Ureter (tissue), 1 donor: ENCODE measurements at regions not wholly inside any gene's neighbourhood (a gene's known extent, or its start where the extent isn't known, plus 50 kb on each side); places are given as distances from the start of the nearest gene placed in this dataset.
A peak's percentile ranks its signal among the peaks of the same experiment; 100 is the strongest.

Experiments
- DNase-seq: peaks from one replicate; pipeline ENCODE4 v3.0.0-alpha.2; 2020; ENCODE audit warnings: low spot score
- donor health status: DM: yes; HTN: yes; CAD: no.

DNA sequence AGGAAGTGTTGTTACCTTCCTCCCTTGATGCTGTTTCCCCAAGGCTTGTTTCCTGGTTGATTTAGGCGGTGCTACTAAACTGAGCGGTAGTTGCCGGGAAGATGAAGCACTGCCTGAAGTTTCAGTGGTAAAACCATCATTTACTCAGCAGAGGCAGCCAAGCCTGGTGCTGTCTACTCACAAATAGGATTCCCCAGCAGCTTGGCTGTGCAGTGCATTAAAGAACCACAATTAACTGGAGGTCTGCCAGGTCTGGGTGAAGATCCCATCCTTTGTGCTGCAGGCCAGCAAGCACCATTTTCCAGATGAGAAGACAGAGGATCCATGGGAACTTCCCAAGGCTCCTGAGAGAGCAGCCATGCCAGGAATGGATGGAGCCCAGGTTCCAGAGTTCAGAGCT lies 231.9 kb upstream of the E2F8 start:
- DNase-seq = no peak

DNA sequence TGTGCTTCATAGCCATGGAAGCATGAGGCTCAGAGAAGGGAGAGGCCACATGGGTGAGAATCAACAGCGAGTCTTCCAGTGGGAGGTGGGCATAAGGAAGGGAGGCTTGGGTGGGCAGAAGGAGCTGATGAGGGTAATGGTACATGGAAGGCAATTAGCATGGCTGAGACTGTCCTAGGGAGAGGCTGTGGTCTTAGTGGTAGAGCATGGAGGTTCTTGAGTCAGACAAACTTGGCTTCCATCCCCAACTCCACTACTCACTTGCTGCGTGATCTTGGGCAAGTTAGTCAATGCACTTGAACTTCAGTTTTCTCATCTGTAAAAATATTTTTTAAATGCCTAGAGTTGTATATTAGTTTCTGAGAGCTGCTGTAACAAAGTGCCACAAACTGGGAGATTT lies 227.2 kb upstream of the E2F8 start:
- no peak for DNase-seq

DNA sequence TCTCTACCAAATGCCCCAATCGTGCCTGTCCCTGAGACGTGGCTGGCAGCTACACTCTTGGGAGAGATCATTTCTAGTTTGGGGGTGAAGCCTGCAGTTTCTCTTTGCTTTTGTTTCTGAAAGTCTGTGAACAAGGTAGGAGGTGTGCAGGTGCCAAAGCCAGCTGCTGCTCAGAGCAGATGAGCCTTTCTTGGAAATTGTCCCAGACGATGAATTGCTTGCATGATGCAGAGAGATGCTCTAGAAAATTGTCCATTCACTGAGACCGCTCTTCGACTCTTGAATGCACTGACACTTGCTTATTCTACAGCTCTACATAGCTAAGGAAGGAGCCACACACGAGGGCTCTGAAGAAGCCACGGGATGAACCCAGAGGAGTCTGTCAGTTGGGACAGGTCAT lies 225.6 kb upstream of the E2F8 start:
- DNase-seq = no peak

GRCh38 chr11:19463976-19464375 lies 223.2 kb upstream of the E2F8 start:
- DNase-seq = no peak

DNA sequence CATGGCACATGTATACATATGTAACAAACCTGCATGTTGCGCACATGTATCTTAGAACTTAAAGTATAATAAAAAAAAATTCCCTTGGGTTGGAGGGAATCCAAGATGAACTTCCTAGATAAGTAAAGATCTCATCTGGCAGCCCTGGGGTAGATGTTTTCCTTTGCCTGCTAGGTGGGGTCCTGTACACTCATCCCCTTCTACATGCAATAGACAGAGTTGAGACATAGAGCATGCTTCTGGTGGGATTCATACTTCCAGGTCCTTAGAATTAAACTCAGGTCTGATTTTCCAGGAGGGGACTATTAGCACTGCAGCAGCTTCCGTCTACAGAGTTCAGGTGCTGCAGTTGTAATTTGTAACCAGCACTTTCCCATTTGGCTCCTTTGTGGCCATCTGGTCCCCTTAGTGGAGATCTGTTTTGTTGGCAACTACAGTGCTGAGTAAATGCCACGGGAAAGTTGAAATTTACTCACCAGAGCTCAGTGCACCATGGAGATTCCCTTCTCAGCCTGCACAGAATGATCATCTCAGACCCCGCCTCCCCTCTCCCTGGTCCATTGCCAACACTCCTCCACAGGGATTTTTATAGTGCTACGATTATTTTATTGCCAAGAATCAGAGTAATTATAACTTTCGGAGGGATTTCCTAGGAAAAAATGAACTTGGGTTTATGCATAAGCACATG lies 220.1 kb upstream of the E2F8 start:
- DNase-seq = peak; percentile 58

- DNase-seq = no peak
Measured at GRCh38 chr11:19459240-19459639, 218.5 kb upstream of the E2F8 start.

GRCh38 chr11:19458721-19459120 lies 218.0 kb upstream of the E2F8 start:
- DNase-seq = no peak

DNA sequence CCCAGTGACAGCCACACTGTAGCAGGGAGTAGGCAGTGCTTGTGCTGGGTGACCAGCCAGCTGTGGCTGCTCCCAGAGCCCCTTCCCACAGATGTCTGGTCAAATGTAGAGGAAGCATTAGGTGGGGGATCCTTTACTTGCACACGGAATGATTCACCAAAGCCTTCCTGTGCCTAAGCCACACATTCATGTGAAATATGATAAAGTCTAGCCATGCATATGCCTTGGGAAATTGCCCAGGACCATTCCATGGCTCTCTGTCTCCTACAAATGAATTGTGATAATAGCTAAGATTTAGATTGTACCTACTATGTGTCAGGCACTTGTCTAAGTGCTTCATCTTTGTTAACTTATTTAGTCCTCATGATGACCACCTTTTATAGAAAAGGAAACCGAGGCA lies 217.5 kb upstream of the E2F8 start:
- no peak for DNase-seq

DNA sequence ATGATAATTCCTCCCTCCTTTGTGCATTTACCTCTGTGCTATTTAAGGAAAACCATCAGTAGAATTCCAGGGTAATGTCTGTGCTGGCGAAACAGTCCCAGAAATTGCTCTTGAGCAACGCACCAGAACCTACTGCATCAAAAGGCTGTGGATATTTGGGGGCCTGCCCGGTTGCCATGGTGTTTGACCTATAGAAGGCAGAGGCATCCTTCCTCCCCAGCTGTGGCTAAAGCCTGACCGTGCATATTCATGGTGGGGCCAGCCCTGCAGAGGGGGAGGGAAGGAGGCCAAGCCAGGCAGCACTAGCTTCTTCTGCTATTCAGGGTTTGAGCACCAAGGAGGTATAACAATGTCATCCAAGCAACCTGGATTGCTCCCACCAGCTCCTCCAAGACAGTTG lies 215.0 kb upstream of the E2F8 start:
- DNase-seq = no peak

DNA sequence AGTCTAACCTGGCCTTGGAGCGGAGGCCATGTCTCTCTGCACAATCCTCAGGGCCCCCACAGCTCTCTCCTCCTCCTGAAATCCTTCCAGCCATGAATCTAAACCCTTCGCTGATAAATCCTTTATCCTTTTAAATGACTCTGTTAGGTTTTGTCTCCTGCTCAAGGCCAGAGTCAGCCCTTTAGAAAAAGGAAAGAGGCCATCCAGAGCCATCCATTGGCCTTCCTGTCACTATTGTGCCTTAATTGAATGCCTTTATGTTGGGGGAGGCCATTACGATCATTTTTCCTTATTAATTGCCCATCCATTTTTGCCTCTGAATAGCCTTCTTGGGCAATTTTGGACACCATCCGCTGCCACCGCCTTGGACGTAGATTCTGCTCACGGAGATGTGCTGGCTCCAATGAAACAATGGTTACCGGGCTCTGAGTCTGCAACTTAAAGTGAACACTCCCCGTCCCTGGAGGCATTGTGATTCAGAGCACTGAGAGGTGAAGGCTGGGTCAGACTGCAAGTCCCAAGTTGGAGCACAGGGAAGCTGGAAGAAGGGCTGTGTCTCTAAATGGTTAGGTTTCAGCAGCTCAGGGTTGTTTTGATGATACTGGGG lies 213.0 kb upstream of the E2F8 start:
- DNase-seq = no peak

- DNase-seq = no peak
Measured at GRCh38 chr11:19451609-19452008, 210.9 kb upstream of the E2F8 start.

DNA sequence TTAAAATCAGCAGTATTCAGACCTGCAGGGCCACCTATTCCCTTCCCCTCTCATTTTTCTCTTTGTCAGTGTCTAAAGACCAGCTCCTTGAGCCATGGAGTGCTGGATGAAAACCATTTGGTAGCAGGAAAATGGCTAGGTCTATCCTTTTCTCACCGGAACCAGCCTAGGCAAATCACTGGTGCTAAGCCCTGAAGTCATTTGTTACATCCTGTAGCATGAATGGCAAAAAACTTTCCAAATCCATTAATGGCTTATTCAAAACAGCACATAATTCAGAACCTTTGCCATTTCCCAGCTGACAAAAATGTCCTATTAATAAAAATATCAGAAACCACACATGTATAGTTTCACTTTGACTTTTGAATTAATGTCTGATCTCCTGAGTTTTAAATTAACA lies 209.5 kb upstream of the E2F8 start:
- DNase-seq = no peak

GRCh38 chr11:19448651-19449050 lies 207.9 kb upstream of the E2F8 start:
- no peak for DNase-seq

- no peak for DNase-seq
Measured at GRCh38 chr11:19447150-19447566, 206.4 kb upstream of the E2F8 start.

- DNase-seq = no peak
Measured at GRCh38 chr11:19445771-19446170, 205.0 kb upstream of the E2F8 start.

DNA sequence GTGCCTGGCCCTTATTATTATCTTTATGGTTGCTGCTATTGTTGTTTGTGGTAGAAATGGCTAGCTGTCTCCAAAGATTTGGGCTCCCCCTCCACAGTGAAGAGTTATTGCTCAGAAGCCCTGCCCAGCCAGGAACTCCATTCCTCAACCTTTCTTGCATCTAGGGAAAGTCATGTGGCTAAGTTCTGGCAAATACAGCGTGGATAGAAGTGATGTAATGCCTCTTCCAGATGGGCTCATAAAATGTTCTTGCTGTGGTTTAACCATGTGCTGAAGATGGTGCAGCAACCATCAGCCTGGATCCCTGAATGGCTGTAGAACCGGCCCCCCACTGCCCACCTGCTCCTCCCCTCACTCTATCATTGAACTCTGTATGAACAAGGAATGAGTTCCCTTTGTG lies 203.5 kb upstream of the E2F8 start:
- DNase-seq = no peak

DNA sequence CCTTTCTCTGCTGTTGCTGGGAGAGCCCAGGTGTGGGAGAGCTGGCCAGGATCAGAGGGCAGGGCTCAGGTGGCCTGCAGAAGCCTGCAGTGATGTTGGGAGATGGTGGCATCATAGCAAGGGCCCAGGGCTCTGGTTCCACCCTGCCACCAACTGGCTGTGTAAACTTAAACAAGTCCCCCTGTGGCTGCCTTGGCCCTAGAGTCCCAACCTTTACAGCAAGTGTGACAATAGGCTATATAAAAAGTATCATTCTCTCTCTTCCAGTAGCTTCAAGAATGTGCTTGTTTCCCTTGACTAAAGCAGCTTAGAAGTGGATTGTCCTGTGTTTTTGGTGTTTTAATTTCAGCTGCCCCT lies 201.8 kb upstream of the E2F8 start:
- DNase-seq = no peak

- peak; percentile 76 for DNase-seq
Measured at GRCh38 chr11:19441752-19442553, 201.2 kb upstream of the E2F8 start.

- no peak for DNase-seq
Measured at GRCh38 chr11:19441288-19441687, 200.5 kb upstream of the E2F8 start.

- no peak for DNase-seq
Measured at GRCh38 chr11:19437760-19438159, 197.0 kb upstream of the E2F8 start.

- DNase-seq = no peak
Measured at GRCh38 chr11:19436932-19437331, 196.2 kb upstream of the E2F8 start.

- DNase-seq = no peak
Measured at GRCh38 chr11:19435306-19435989, 194.7 kb upstream of the E2F8 start.

- no peak for DNase-seq
Measured at GRCh38 chr11:19433791-19434190, 193.0 kb upstream of the E2F8 start.
